NCI-H2227 (cell line): ENCODE measurements at regions not wholly inside any gene's neighbourhood (a gene's known extent, or its start where the extent isn't known, plus 50 kb on each side); places are given as distances from the start of the nearest gene placed in this dataset.

ENCODE experiments used
- DNase-seq: peaks from one replicate; lab custom pipeline; 2025; ENCODE audit not compliant: unreplicated experiment; lab: John Stamatoyannopoulos, UW

DNA sequence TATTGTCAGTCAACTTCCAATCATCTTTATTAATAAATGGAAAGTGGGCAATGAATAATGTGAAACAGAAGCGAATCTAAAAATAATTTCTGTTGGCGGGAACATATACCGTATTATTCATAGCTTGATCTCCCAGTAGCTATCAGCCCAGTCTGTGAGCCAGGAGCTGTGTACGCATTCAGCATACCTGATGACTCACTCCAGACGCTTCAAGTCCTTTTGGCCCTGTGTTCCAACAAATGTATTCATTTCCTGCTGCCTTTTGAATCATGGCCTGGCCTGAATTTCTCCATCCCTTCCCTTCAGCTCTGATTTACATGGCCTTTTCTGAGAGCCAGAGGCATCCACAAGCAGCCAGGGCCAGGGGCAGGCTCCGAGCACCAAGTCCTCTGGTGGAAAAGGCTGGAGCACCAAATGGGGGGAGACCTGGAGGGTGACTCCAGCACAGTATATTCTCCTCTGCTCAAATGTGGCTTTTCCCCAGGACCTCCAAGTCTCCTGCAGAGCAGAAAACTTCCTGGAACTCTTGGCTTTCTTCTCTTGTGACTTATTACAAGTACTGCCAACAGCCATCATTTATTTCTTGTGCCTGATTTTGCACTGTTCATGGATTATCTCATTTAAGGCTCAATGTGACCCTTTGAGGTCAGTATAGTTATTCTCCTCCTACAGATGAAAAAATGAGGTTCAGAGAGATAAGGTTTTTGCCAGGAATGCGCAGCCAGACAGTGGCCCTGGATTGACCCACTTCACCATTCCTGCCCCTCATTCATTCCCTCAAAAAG, 108.7 kb downstream of the EN1 start:
- DNase-seq = no peak

DNA sequence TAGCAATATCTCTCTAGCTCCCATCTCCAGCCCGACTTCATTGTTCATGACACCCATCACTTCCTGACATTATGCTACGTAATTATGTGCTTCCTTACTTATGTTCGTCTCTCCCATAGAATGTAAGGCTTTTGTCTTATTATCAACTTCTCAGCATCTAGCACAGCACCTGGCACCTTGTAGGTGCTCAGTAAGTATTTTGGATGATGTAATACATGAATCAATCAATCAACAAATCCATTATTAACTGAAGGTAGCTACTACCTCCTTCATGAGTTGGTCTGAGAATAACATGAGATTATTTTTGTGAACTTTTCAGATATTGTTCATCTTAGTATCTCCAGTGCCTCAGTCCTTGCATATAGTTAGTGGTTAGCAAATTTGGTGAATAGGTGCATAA, 109.3 kb downstream of the EN1 start:
- no peak for DNase-seq

DNA sequence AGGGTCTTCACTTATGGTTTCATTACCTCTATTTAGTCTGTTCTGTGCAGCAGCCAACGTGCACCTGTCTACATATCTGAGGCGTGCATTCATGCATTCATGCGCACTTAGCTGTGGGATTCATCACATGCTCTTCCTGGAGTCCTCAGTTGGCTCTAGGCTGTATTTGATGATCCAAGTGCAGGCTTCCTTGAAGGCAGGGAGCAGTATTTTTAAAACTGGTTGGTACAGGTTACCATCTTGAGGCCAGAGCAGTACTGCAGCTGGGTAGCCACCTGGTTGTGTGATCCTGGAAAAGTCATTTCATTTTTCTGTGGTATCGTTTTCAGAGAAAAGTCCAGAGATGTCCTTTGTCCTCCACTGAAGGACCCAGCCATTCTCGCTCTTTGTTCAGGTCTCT, 109.8 kb downstream of the EN1 start:
- no peak for DNase-seq

DNA sequence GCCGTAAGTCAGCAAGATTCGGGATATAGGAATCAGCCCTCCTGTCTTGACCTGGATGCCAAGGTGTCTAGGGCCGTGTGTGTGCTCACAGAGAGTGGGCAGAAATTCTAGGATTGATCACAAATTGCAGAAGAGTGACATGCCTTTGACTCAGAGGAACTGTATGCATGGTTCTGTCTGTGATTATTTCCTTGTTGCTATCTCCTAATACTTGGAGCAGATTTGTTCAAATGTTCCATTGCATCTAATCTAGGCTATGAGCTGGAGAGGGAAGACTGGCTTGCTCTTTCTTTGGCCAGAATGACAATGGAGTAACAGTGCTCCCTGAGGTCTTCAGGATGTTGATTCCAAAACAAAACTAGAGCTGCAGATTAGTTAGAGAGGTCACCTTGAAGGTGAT, 115.0 kb downstream of the EN1 start:
- DNase-seq = no peak

DNA sequence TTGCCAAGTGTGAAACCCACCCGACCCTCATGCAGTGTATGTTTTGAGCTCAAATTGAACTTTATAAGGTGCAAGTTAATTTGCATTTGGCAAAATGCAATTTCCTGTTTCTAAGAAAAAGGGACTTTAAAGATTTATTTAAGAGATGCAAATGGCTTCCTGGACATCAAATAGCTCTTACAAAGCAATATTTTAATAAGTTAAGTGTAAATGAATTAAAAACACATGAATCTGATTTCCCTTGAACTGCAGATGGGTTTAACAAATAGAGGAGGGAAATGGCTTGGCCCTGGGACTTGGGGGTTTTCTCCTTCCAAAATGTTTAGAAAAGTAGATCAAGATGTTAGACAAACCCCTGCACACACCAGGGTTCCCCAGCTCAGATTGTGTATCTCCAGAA, 116.0 kb downstream of the EN1 start:
- DNase-seq = no peak

DNA sequence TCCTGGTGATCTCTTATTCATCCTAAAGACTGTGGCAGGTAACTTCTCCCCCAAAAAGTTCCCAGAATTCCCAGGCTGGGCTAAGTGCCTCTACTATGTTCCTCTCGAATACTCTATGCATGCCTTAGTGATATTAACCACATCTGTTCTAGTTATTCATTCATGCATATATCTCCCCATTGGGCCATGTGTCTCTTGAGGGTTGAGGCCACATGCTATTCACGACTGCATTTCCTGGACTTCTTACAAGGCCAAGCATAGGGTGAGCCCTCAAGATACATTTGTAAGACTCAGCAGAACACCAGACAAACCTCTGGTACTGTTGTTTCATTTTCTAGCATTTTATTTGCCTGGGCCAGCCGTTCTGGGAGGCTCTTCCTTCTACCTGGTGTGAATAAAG, 117.0 kb downstream of the EN1 start:
- DNase-seq = no peak

DNA sequence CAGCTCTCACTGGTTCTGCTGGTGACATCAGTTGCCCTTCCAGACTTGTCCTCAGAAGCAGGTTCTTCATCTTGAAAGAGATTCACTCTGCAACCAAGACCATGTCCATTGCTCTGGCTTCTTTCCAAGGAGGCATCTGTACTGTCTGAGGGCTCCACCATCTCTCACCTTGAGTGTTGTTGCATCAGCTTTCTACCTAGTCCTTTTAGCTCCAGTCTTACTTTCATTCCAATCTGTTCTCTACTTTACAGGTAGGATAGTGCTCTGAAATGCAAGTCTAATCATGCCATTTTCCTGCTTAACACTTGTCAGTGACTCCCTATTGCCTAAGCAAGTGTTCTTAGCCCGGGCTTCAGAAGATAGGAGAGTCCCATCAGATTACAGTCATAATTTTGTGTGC, 117.7 kb downstream of the EN1 start:
- no peak for DNase-seq

DNA sequence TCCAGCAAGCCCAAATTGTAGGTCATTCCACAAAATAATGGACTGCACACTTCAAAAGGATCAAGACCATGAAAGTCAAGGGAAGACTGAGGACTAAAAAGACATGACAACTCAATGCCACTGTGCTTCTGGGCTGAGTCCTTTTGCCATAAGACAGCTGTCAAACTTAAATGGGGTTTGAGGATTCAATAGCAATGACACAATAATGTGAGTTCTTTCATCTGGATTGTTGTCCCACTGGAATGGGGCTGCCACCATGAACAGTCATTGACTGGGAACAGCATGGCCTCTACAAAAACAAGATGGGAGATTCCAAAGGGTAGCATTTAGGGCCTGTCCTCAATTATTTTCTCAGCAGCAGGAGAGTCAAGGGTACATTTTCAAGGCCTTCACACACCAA, 118.5 kb downstream of the EN1 start:
- DNase-seq = no peak

DNA sequence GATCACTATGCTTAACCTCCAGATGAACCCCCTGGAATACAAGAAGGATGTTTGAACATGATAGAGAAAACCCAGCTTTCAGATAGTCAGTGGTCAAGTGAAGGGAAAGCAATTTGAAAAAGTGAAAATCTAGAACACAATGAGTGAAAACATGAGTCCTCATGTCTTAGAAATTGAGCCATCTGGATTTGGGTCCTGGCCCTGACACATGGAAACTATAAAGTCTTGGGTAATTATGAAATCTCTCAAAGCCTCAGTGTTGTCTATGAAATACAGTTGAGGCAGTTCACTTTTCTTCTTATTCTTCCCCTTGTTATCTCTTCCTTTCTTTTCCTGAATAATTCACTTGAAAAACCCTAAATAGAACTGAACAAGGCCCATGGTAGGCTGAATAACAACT, 120.6 kb downstream of the EN1 start:
- DNase-seq = no peak

DNA sequence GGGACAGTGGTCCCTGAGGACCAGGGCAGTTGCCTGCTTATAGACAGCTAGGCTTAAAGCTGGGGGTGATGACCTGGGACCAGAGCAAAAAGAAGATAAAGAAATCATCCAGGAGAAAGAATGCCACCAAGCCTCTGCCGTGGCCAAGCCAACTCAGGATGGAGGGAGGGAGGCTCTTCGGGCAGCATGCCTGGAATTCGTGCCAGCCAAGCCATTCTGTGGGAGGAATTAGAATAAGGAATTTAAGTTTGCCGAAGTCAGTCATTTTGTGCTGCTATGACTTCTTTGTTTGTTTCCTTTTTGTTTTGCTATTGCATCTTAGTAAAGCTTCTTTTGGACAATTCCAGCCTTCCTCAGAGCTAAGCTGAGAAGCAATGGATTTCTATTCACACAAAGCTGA, 124.1 kb downstream of the EN1 start:
- DNase-seq = no peak

DNA sequence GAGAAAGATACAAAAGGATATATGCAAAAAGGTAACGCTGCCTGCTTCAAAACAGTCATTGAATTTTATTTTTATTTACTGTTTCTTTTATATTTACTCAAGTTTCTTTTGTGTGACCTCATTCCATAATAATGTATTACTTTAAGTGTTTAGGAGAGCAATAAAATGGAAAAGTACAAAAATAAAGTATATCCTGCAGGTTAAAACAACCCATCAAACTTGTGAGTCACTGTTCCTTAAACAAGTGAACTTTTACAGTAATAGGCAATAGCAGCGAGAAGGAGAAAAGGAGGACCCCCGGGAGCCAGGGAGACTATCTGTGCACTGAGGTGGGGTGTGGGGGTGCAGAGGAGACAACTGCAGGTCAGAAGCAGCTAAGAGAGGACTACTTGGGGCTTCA, 124.5 kb downstream of the EN1 start:
- no peak for DNase-seq

DNA sequence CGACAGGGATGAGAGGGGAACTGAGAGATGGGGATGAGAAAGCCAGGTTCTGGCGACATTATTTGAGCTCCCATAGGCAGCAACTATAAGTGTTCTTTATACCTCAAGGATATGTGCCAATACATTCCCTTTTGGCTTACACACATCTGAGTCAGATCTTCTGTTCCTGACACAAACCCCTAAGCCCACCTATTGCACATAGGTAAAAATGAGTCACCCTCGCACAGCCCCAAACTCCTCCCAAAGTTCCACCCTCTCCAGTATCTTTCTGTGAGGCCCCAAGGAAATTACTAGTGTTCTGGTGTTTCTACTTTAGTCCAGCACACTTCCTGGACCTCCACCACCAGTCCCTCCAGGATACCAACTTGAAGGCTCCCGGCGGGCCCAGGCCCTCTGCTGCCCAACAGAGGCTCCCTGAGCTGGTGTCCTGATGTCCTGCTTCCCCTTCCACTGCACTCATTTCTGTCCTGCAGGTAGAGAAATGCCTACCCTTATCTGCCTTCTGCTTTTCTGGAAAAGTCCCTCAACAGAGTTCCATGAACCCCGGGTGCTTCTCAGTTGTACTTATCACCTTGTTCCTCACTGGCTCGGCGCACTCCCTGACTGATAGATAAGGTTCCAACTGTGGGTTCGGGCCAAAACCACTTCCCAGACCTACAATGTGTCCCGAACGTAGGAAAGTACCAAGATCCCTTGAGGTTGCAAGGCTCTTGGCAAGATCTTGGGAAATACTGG, 125.5 kb downstream of the EN1 start:
- no peak for DNase-seq

DNA sequence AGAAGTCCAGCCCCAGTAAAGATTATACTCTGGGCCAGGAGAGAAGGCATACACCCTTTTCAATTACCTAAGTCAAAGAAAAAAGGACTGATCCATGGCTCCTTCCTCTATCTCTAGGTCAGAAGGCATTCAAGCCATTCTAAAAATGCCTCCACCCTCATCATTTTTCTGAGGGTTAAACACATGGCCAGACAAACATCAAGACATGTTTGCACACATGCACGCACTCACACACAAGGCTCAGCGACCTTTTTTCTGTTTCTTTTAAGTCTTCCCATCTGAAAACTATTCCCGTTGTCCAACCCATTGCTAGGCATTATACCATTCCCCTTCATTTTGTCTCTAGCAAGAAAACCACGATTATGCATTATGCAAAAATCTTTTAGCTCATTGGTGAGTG, 126.6 kb downstream of the EN1 start:
- no peak for DNase-seq

DNA sequence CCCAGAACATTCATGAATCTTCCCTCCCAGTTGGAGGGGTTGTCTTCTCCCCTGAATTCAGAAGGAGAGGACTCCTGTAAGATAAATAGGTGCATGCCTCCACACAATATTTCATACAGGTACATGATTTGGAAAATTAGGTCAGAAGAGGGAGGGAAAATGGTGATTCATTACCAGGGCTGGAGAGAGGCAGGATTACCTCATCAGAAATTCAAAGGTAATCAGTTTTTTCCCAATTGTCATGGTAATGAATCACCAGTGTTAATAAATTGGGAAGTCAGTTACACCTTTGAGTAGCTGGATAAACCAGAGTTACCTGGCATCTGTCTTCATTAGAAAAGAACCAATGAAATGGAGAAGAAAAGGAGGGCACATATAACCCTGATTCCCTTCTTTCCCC, 128.5 kb downstream of the EN1 start:
- no peak for DNase-seq

DNA sequence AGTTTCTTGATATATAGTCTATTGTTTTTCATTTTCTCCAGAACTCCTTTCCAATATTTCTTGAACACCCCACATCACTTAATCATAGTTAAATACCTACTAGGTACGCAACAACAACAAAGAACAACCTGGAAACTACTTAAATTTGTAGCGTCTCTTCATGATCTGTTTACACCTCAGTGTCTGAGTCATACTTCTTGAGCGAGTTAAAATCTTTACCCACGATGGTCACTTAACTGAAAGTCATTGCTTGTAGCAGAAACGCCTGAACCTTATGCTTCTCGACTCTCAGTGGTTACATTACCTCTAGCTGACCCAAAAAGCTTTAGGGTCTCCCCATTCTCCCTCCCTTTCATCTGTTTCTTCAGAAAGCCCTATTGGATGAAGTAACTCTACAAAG, 131.3 kb downstream of the EN1 start:
- DNase-seq = no peak

DNA sequence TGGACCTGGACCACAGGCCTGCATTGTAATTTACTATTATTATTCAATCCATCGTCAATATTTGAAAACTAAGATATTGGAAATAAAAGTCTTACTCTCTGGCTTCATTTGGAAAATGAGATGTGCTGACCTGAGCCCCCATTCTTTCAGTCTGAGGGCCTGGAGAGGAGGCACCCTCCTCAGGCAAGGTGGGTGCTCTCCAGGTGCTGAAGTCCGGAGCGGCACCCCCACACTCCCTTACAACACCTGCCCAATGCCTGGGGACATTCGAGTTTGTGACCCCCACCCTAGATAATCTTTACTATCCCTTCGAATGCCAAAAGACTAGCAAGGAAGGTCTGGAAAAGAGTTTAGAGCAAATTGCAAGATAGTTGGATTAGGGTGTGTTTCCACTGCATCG, 133.3 kb downstream of the EN1 start:
- no peak for DNase-seq

DNA sequence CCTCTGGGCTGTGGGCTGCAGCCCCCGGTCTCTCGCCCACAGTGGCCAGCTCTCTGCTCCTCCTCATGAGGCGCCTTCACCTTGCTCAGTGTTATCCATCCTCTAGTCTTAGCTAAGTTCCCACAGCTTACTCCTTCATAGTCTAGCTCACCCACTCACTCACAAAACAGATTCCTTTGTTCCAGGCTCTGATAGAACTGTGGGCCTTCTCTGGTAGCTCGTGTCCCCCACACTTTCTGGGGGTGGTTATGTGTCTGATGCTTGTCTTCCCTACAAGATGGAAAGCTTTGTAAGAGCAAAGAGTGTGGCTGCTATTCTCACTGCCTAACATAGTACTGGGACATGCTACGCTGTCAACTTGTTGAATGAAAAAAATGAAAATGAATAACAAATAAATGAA, 135.8 kb downstream of the EN1 start:
- no peak for DNase-seq

DNA sequence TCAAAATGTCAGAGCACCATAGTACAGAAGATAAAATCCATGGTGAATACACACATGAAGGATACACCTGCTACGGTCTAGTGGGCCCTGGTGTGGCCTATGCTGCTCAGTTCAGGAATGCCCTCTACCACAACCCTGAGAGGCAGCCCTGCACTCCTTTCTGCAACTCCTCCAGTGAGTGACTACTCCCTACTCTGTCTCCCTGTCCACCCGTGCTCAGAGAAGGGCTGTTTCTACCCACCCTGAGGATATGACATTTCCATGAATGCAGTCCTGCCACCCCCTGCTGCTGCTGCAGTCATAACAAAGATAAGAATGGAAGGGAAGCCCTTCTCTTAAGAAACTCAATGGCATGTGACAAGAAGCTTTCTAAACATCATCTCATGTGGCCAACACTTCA, 137.0 kb downstream of the EN1 start:
- DNase-seq = no peak

DNA sequence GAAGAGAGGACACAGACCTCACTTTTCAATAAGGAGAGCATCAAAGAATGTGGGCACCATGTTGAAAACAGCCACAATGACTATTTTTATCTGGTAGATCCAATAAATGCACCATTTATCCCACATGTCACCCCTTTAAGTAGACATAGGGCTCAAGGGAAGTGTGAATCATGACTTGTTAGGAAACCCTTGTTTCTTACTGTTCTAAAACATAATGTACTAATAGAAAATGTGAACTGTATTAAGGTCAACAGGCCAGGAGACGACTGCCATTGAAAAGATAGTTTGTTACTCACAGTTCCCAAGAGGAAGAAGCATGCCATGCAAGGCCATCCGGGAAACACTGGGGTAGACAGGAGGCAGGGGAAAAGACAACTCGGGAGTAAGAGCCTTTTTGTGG, 137.7 kb downstream of the EN1 start:
- DNase-seq = no peak

DNA sequence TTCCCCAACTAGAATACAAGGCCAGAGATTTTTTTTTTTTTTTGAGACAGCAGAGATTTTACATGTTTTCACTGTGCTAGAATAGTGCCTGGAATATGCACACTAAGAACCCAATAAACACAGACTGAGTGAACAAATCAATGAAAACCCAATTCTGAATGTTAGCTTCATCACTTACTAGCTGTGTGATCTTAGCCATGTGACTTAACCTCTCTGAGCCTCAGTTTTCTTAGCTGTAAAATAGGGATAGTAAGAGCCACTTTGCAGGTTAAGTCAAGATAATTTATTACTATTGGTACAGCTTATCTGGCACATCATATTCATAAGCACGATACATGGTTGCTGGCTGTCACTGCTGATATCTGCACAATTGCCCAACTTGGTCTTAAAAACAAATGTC, 140.6 kb downstream of the EN1 start:
- no peak for DNase-seq

DNA sequence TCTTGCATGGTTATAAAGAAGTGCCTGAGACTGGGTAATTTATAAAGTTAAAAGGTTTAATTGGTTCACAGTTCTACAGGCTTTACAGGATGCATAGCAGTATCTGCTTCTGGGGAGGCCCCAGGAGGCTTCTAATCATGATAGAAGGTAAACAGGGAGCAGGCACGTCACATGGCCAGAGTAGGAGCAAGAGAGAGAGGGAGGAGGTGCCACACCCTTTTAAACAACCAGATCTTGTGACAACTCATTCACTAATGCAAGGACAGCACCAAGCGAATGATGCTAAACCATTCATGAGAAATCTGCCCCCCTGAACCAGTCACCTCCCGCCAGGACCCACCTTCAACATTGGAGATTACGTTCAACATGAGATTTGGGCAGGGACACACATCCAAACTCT, 141.1 kb downstream of the EN1 start:
- no peak for DNase-seq

DNA sequence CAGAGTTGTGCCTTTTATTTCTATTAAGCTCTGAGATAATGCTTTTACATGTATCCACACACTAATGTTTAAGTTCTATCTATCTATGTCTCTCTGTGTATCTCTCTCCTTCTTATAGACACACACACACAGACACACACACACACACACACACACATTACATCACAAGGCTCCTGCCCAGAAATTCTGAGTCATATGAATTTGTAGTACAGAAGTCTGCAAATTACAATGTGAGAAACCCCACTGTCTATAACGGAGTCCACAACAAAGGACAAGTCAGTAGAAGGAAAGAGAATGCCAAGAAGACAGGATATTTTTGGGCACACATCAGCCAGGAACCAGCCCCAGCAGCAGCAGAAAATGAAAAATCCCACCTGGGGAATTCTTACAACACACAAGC, 142.4 kb downstream of the EN1 start:
- no peak for DNase-seq
